Esophagus squamous epithelium (tissue), 5 donors: ENCODE measurements at regions not wholly inside any gene's neighbourhood (a gene's known extent, or its start where the extent isn't known, plus 50 kb on each side); places are given as distances from the start of the nearest gene placed in this dataset.

Experiments used
- DNase-seq: peaks from one replicate; lab custom pipeline; 2025; lab: John Stamatoyannopoulos, UW
- H3K27ac ChIP-seq, 4 donors: fragments of 200-600 bp; sonication (generic); one replicate each; pipeline ENCODE4 v1.5.1; 2016 to 2019; ENCODE audit warnings: mild to moderate bottlenecking in 1 of 4
- H3K27me3 ChIP-seq, 4 donors: fragments of 200-600 bp; sonication (generic); 1 replicate in 3 of 4; 2 replicates in 1 of 4; pipeline versions ENCODE4 v1.5.1 to v1.6.0; 2017 to 2021; ENCODE audit warnings: antibody characterized with exemption in 1 of 4
- H3K36me3 ChIP-seq, 3 donors: fragments of 200-600 bp; sonication (generic); one replicate each; pipeline ENCODE4 v1.5.1; 2016 to 2019
- H3K4me1 ChIP-seq, 3 donors: fragments of 200-600 bp; sonication (generic); one replicate each; pipeline ENCODE4 v1.5.1; 2017 to 2019
- H3K4me3 ChIP-seq, 4 donors: fragments of 200-600 bp; sonication (generic); 1 replicate in 3 of 4; 2 replicates in 1 of 4; pipeline ENCODE4 v1.5.1; 2016 to 2019; ENCODE audit warnings: mild to moderate bottlenecking in 2 of 4, moderate library complexity in 1 of 4
- H3K9me3 ChIP-seq, 3 donors: fragments of 200-600 bp; sonication (generic); one replicate each; pipeline ENCODE4 v1.5.1; 2016 to 2019
- POLR2A ChIP-seq, 4 donors: fragments of 450-650 bp; IDR thresholded peaks; one replicate each; pipeline ENCODE4 v1.6.1; 2017; ENCODE audit warnings: antibody characterized with exemption in 4 of 4, mild to moderate bottlenecking in 4 of 4, moderate library complexity in 3 of 4
- WGBS, 2 donors: methylation state at CpG; one replicate each; pipeline ENCODE4 v1.1.5; 2018; 5-methylcytosine and 5-hydroxymethylcytosine counted together
- intact Hi-C: fragments of 100-400 bp; cut with DNase I; formaldehyde crosslinking; loops from one replicate; pipeline ENCODE4 v1.15.0; 2022
- TF ChIP-seq, protein P1 (sequence below), 6 experiments: fragments of 450-650 bp in 4 of 6; fragments of 200-600 bp in 2 of 6; sonication (generic) in 2 of 6; IDR thresholded peaks; one replicate each; pipeline ENCODE4 v1.5.1; 2016 to 2019; ENCODE audit warnings: antibody characterized with exemption in 6 of 6, mild to moderate bottlenecking in 4 of 6, moderate library complexity in 4 of 6
- donor health status: DM: yes; HTN: yes; CAD: no.

- TF ChIP-seq, protein P1, sequence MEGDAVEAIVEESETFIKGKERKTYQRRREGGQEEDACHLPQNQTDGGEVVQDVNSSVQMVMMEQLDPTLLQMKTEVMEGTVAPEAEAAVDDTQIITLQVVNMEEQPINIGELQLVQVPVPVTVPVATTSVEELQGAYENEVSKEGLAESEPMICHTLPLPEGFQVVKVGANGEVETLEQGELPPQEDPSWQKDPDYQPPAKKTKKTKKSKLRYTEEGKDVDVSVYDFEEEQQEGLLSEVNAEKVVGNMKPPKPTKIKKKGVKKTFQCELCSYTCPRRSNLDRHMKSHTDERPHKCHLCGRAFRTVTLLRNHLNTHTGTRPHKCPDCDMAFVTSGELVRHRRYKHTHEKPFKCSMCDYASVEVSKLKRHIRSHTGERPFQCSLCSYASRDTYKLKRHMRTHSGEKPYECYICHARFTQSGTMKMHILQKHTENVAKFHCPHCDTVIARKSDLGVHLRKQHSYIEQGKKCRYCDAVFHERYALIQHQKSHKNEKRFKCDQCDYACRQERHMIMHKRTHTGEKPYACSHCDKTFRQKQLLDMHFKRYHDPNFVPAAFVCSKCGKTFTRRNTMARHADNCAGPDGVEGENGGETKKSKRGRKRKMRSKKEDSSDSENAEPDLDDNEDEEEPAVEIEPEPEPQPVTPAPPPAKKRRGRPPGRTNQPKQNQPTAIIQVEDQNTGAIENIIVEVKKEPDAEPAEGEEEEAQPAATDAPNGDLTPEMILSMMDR (IDR thresholded peaks at IDR 0.05): no peak
- no peak for TF ChIP-seq POLR2A (IDR thresholded peaks at IDR 0.05)
- H3K27ac ChIP-seq: no peak overlapping the region
Measured at GRCh38 chr10:2005546-2005945, 268.2 kb upstream of the ADARB2 start.

DNA sequence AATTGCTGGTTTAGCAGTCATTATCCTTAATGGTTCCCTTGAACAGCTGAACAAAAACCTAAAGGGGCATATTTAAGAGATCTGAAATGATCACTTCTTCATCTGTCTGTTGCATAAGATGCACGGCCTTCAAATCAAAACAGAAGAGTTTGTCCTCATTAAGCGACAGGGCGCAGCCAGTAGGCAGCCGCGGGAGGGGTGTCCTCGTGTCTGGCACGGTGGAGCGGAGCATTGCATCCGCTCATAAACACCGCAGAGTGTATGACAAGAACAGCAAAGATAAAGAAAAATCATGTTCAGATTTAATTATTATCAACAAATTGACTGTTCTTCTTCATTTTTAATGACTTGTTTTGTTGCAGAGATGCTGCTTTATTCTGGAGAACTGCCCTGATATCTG lies 255.6 kb upstream of the ADARB2 start:
- DNase-seq: no peak
- H3K27me3 ChIP-seq: no peaks in the 10 kb centered on the region
- no peaks in the 10 kb centered on the region for H3K36me3 ChIP-seq
- H3K27ac ChIP-seq: no peak overlapping the region
- no peaks in the 10 kb centered on the region for H3K9me3 ChIP-seq
- intact Hi-C loops: no loop called here
- 89 to 94% methylated on average over 7 to 10 of the region's 10 CpGs for WGBS, 2 donors
- no peak overlapping the region for H3K4me3 ChIP-seq
- TF ChIP-seq POLR2A (IDR thresholded peaks at IDR 0.05): no peak
- TF ChIP-seq, protein P1 (IDR thresholded peaks at IDR 0.05): no peak
- no peaks in the 10 kb centered on the region for H3K4me1 ChIP-seq

More at GRCh38 chr10:2005546-2005945, 268.2 kb upstream of the ADARB2 start:
- WGBS, 2 donors: 84 to 86% methylated on average over 8 of the region's 8 CpGs
- intact Hi-C loops: no loop called here
- H3K36me3 ChIP-seq: no peaks in the 10 kb centered on the region
- H3K4me3 ChIP-seq: no peak overlapping the region
- DNase-seq: no peak
- H3K4me1 ChIP-seq: no peaks in the 10 kb centered on the region
- H3K27me3 ChIP-seq: no peaks in the 10 kb centered on the region
- H3K9me3 ChIP-seq: no peaks in the 10 kb centered on the region

- no peaks in the 10 kb centered on the region for H3K4me1 ChIP-seq
- no peaks in the 10 kb centered on the region for H3K36me3 ChIP-seq
- H3K27me3 ChIP-seq: no peaks in the 10 kb centered on the region
- DNase-seq: no peak
- no peak overlapping the region for H3K27ac ChIP-seq
- WGBS, 2 donors: 82 to 94% methylated on average over 5 of the region's 5 CpGs
- intact Hi-C loops: no loop called here
- no peaks in the 10 kb centered on the region for H3K9me3 ChIP-seq
- TF ChIP-seq, protein P1 (IDR thresholded peaks at IDR 0.05): no peak
- no peak for TF ChIP-seq POLR2A (IDR thresholded peaks at IDR 0.05)
- no peak overlapping the region for H3K4me3 ChIP-seq
Measured at GRCh38 chr10:1989090-1989489, 251.8 kb upstream of the ADARB2 start.

GRCh38 chr10:1981976-1982375 lies 244.7 kb upstream of the ADARB2 start:
- Histone ChIP-seq H3K27me3 (no peaks in the 10 kb centered on the region), H3K27ac (no peak overlapping the region), H3K36me3 (no peaks in the 10 kb centered on the region), H3K9me3 (peaks cover 0 to 6% (median 0%) of the 10 kb centered on the region in 3 donors), H3K4me3 (no peak overlapping the region), H3K4me1 (no peaks in the 10 kb centered on the region)
- no peak for DNase-seq
- intact Hi-C loops: no loop called here
- TF ChIP-seq, protein P1 (IDR thresholded peaks at IDR 0.05): no peak
- TF ChIP-seq POLR2A (IDR thresholded peaks at IDR 0.05): no peak
- 56 to 71% methylated on average over 3 of the region's 3 CpGs for WGBS, 2 donors

GRCh38 chr10:1980459-1980858 lies 243.1 kb upstream of the ADARB2 start:
- H3K4me1 ChIP-seq: no peaks in the 10 kb centered on the region
- peaks cover 0 to 6% (median 0%) of the 10 kb centered on the region in 3 donors for H3K9me3 ChIP-seq
- H3K27me3 ChIP-seq: no peaks in the 10 kb centered on the region
- no peak overlapping the region for H3K4me3 ChIP-seq
- H3K36me3 ChIP-seq: no peaks in the 10 kb centered on the region
- WGBS, 2 donors: 43 to 53% methylated on average over 3 of the region's 3 CpGs
- TF ChIP-seq, protein P1 (IDR thresholded peaks at IDR 0.05): no peak
- TF ChIP-seq POLR2A (IDR thresholded peaks at IDR 0.05): no peak
- intact Hi-C loops: no loop called here
- no peak overlapping the region for H3K27ac ChIP-seq
- no peak for DNase-seq
